HG02798 (cell line): ENCODE measurements at regions not wholly inside any gene's neighbourhood (a gene's known extent, or its start where the extent isn't known, plus 50 kb on each side); places are given as distances from the start of the nearest gene placed in this dataset.

Experiments used
- ATAC-seq: cut with Tn5 transposase; IDR thresholded peaks from one replicate; pipeline ENCODE4 v1.9.1; 2021; ENCODE audit warnings: mild to moderate bottlenecking; ENCODE audit not compliant: unreplicated experiment, poor library complexity

GRCh38 chr13:85666356-85666755, 132.9 kb downstream of the SLITRK6 start:
- no peak for ATAC-seq

GRCh38 chr13:85665286-85665685, 133.9 kb downstream of the SLITRK6 start:
- ATAC-seq: no peak

- no peak for ATAC-seq
These were observed 135.4 kb downstream of the SLITRK6 start for GRCh38 chr13:85663856-85664255.

- no peak for ATAC-seq
These were observed 137.0 kb downstream of the SLITRK6 start for GRCh38 chr13:85662186-85662585.

- no peak for ATAC-seq
These were observed 137.5 kb downstream of the SLITRK6 start for GRCh38 chr13:85661675-85662074.

GRCh38 chr13:85659493-85659892, 139.7 kb downstream of the SLITRK6 start:
- no peak for ATAC-seq

GRCh38 chr13:85657942-85658341, 141.3 kb downstream of the SLITRK6 start:
- ATAC-seq: no peak

GRCh38 chr13:85655040-85655439, 144.2 kb downstream of the SLITRK6 start:
- ATAC-seq: no peak

- no peak for ATAC-seq
These were observed 145.0 kb downstream of the SLITRK6 start for GRCh38 chr13:85654227-85654626.

GRCh38 chr13:85653681-85654080, 145.5 kb downstream of the SLITRK6 start:
- ATAC-seq: no peak

GRCh38 chr13:85652491-85652890, 146.7 kb downstream of the SLITRK6 start:
- ATAC-seq: no peak

- no peak for ATAC-seq
These were observed 147.8 kb downstream of the SLITRK6 start for GRCh38 chr13:85651440-85651839.

- no peak for ATAC-seq
These were observed 148.6 kb downstream of the SLITRK6 start for GRCh38 chr13:85650613-85651012.

GRCh38 chr13:85640727-85641126, 158.5 kb downstream of the SLITRK6 start:
- ATAC-seq: no peak

- ATAC-seq: no peak
These were observed 160.3 kb downstream of the SLITRK6 start for GRCh38 chr13:85638815-85639393.

GRCh38 chr13:85638265-85638664, 161.0 kb downstream of the SLITRK6 start:
- ATAC-seq: no peak

GRCh38 chr13:85632526-85633195, 166.6 kb downstream of the SLITRK6 start:
- no peak for ATAC-seq

GRCh38 chr13:85631801-85632200, 167.4 kb downstream of the SLITRK6 start:
- no peak for ATAC-seq

GRCh38 chr13:85626603-85627002, 172.6 kb downstream of the SLITRK6 start:
- no peak for ATAC-seq

- ATAC-seq: no peak
These were observed 179.9 kb downstream of the SLITRK6 start for GRCh38 chr13:85619321-85619720.

GRCh38 chr13:85618521-85618920, 180.7 kb downstream of the SLITRK6 start:
- no peak for ATAC-seq

GRCh38 chr13:85616275-85616674, 182.9 kb downstream of the SLITRK6 start:
- ATAC-seq: no peak
